GM21423 (cell line): ENCODE measurements at regions not wholly inside any gene's neighbourhood (a gene's known extent, or its start where the extent isn't known, plus 50 kb on each side); places are given as distances from the start of the nearest gene placed in this dataset.
A peak's percentile ranks its signal among the peaks of the same experiment; 100 is the strongest.
"Not testable (repeated sequence)": the region's sequence is repeated elsewhere in the genome, so short reads cannot be mapped to it uniquely, and the experiment has no call there.

ENCODE experiments used
- ATAC-seq: cut with Tn5 transposase; IDR thresholded peaks from one replicate; pipeline ENCODE4 v1.9.1; 2021; ENCODE audit warnings: mild to moderate bottlenecking, moderate library complexity; ENCODE audit not compliant: unreplicated experiment

- no peak for ATAC-seq
These were observed 324.8 kb downstream of the QKI start for GRCh38 chr6:163739408-163739725.

- peak; percentile 47 for ATAC-seq
These were observed 324.3 kb downstream of the QKI start for GRCh38 chr6:163738725-163739407.

- ATAC-seq, result no peak
These were observed 323.8 kb downstream of the QKI start for GRCh38 chr6:163738304-163738703.

- ATAC-seq, result no peak
These were observed 320.6 kb downstream of the QKI start for GRCh38 chr6:163735076-163735475.

- no peak for ATAC-seq
These were observed 318.5 kb downstream of the QKI start for GRCh38 chr6:163733061-163733460.

- ATAC-seq, result no peak
These were observed 318.0 kb downstream of the QKI start for GRCh38 chr6:163732479-163732878.

- ATAC-seq, result not testable (repeated sequence)
These were observed 317.5 kb downstream of the QKI start for GRCh38 chr6:163732014-163732351.

GRCh38 chr6:163731215-163732013, 316.9 kb downstream of the QKI start:
- no peak for ATAC-seq

GRCh38 chr6:163730246-163731210, 316.0 kb downstream of the QKI start:
- no peak for ATAC-seq

- ATAC-seq, result no peak
These were observed 314.8 kb downstream of the QKI start for GRCh38 chr6:163729127-163729872.

GRCh38 chr6:163728442-163729126, 314.1 kb downstream of the QKI start:
- ATAC-seq, result no peak

GRCh38 chr6:163726037-163726695, 311.6 kb downstream of the QKI start:
- ATAC-seq, result no peak

GRCh38 chr6:163725008-163725941, 310.8 kb downstream of the QKI start:
- no peak for ATAC-seq

- ATAC-seq, result no peak
These were observed 309.7 kb downstream of the QKI start for GRCh38 chr6:163724196-163724595.

- ATAC-seq, result no peak
These were observed 309.2 kb downstream of the QKI start for GRCh38 chr6:163723759-163724158.

GRCh38 chr6:163721922-163722692, 307.6 kb downstream of the QKI start:
- no peak for ATAC-seq

GRCh38 chr6:163721435-163721834, 306.9 kb downstream of the QKI start:
- no peak for ATAC-seq
